ENCODE measurements at regions not wholly inside any gene's neighbourhood (a gene's known extent, or its start where the extent isn't known, plus 50 kb on each side); places are given as distances from the start of the nearest gene placed in this dataset.

GRCh38 chr12:88684610-88685009, 104.3 kb upstream of the KITLG start:
- Histone ChIP-seq H3K4me3 (replicated peaks in 1 of 3; ENCODE audit: low read depth in 2 of 3, low read length in 3 of 3) (no peak overlapping the region), H3K4me2 (replicated peaks; ENCODE audit: extremely low read depth, low read length, poor library complexity, severe bottlenecking) (no peak overlapping the region), H3K4me1 (ENCODE audit: control insufficient read depth in 1 of 2, insufficient read depth in 2 of 2, low read length in 2 of 2) (no peaks in the 10 kb centered on the region), H3K79me2 (ENCODE audit: insufficient read depth, low read length) (no peaks in the 10 kb centered on the region), H3K27me3 (ENCODE audit: control insufficient read depth in 2 of 2, insufficient read depth in 2 of 2, low read length in 2 of 2) (no peaks in the 10 kb centered on the region), H3K9me3 (replicated peaks in 1 of 2; ENCODE audit: control insufficient read depth in 1 of 2, insufficient read depth in 1 of 2, low read length in 2 of 2) (no peaks in the 10 kb centered on the region), H3K36me3 (replicated peaks in 1 of 2; ENCODE audit: control insufficient read depth in 1 of 2, insufficient read depth in 2 of 2, low read length in 2 of 2) (no peaks in the 10 kb centered on the region), H4K20me1 (ENCODE audit: insufficient read depth, low read length) (no peaks in the 10 kb centered on the region), H2AFZ (ENCODE audit: insufficient read depth, low read depth, low read length, poor library complexity, severe bottlenecking) (no peak overlapping the region), H3K9ac (ENCODE audit: insufficient read depth, low read length, poor library complexity, severe bottlenecking) (no peak overlapping the region), H3K27ac (ENCODE audit: low read depth in 1 of 2, low read length in 2 of 2) (no peak overlapping the region)
- Mint-ChIP-seq H3K4me1 (no peaks in the 10 kb centered on the region), H3K27me3 (ENCODE audit: low read depth in 3 of 3) (peaks cover 0 to 5% (median 2%) of the 10 kb centered on the region in 3 donors), H3K36me3 (no peaks in the 10 kb centered on the region), H3K4me3 (no peak overlapping the region), H3K9me3 (peaks cover 0 to 3% (median 0%) of the 10 kb centered on the region in 7 donors), H3K27ac (no peak overlapping the region)
- intact Hi-C loops (cut with micrococcal nuclease), result no loop called here
- WGBS (ENCODE audit: insufficient coverage), result 100% methylated on average over 1 of the region's 2 CpGs
- TF ChIP-seq CTCF (IDR thresholded peaks at IDR 0.05), result no peak
- no peak for DNase-seq

DNA sequence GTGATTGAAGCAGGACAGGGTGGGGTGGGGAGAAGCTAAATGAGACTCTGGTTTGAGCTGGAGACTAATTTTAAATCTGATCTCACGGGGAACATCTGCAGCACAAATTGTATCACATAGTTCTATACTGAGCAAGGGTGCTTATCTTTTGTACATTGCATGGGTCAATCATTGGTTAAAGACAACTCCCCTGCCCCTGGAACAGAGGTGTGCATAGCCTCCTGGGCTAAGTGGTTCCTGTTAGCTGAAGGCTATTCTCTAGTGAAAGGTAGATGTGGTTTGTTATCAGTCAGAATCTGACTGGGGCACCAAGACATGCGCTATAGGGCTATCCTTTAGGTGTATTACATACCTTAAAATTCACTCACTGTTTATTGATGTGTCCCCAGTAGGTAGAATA, 103.9 kb upstream of the KITLG start:
- no peak for DNase-seq
- no peaks in the 10 kb centered on the region for H3K79me2 ChIP-seq (ENCODE audit: insufficient read depth, low read length)
- no peaks in the 10 kb centered on the region for H4K20me1 ChIP-seq (ENCODE audit: insufficient read depth, low read length)
- no peaks in the 10 kb centered on the region for H3K9me3 ChIP-seq (replicated peaks in 1 of 2; ENCODE audit: control insufficient read depth in 1 of 2, insufficient read depth in 1 of 2, low read length in 2 of 2)
- H3K27me3 Mint-ChIP-seq (ENCODE audit: low read depth in 3 of 3), result peaks cover 0 to 3% (median 2%) of the 10 kb centered on the region in 3 donors
- H3K36me3 Mint-ChIP-seq, result no peaks in the 10 kb centered on the region
- peaks cover 0 to 3% (median 0%) of the 10 kb centered on the region in 7 donors for H3K9me3 Mint-ChIP-seq
- no peak overlapping the region for H3K4me3 ChIP-seq (replicated peaks in 1 of 3; ENCODE audit: low read depth in 2 of 3, low read length in 3 of 3)
- intact Hi-C loops (cut with micrococcal nuclease), result no loop called here
- no peaks in the 10 kb centered on the region for H3K4me1 Mint-ChIP-seq
- no peak overlapping the region for H3K27ac Mint-ChIP-seq
- H3K27ac ChIP-seq (ENCODE audit: low read depth in 1 of 2, low read length in 2 of 2), result no peak overlapping the region
- no peak overlapping the region for H2AFZ ChIP-seq (ENCODE audit: insufficient read depth, low read depth, low read length, poor library complexity, severe bottlenecking)
- H3K4me2 ChIP-seq (replicated peaks; ENCODE audit: extremely low read depth, low read length, poor library complexity, severe bottlenecking), result no peak overlapping the region
- H3K27me3 ChIP-seq (ENCODE audit: control insufficient read depth in 2 of 2, insufficient read depth in 2 of 2, low read length in 2 of 2), result no peaks in the 10 kb centered on the region
- no peak overlapping the region for H3K4me3 Mint-ChIP-seq
- H3K36me3 ChIP-seq (replicated peaks in 1 of 2; ENCODE audit: control insufficient read depth in 1 of 2, insufficient read depth in 2 of 2, low read length in 2 of 2), result no peaks in the 10 kb centered on the region
- H3K4me1 ChIP-seq (ENCODE audit: control insufficient read depth in 1 of 2, insufficient read depth in 2 of 2, low read length in 2 of 2), result no peaks in the 10 kb centered on the region
- H3K9ac ChIP-seq (ENCODE audit: insufficient read depth, low read length, poor library complexity, severe bottlenecking), result no peak overlapping the region
- TF ChIP-seq CTCF (IDR thresholded peaks at IDR 0.05), result no peak
- no CpG with 5 or more reads among the region's 2 CpGs for WGBS (ENCODE audit: insufficient coverage)

Measured in CD14-positive monocyte (primary cell).